Progenitor cell of endocrine pancreas (in vitro differentiated cells): ENCODE measurements at regions not wholly inside any gene's neighbourhood (a gene's known extent, or its start where the extent isn't known, plus 50 kb on each side); places are given as distances from the start of the nearest gene placed in this dataset.
A peak's percentile ranks its signal among the peaks of the same experiment; 100 is the strongest.

Experiments used
- DNase-seq: peaks from one replicate; pipeline ENCODE4 v3.0.0; 2021; ENCODE audit warnings: low spot score; ENCODE audit not compliant: unreplicated experiment
- H3K27ac Mint-ChIP-seq: 2 replicates; pipeline ENCODE4 v1.8.0; 2021; ENCODE audit warnings: mild to moderate bottlenecking, moderate library complexity, mixed read lengths
- H3K27me3 Mint-ChIP-seq: 2 replicates; pipeline ENCODE4 v1.8.0; 2021; ENCODE audit warnings: mixed read lengths
- H3K36me3 Mint-ChIP-seq: 2 replicates; pipeline ENCODE4 v1.8.0; 2022; ENCODE audit warnings: mixed read lengths; ENCODE audit not compliant: insufficient read depth
- H3K4me1 Mint-ChIP-seq: 2 replicates; pipeline ENCODE4 v1.8.0; 2021; ENCODE audit warnings: low read depth, mixed read lengths
- H3K4me3 Mint-ChIP-seq: 2 replicates; pipeline ENCODE4 v1.8.0; 2021; ENCODE audit warnings: low read depth, mild to moderate bottlenecking, moderate library complexity, mixed read lengths
- H3K9me3 Mint-ChIP-seq: 2 replicates; pipeline ENCODE4 v1.8.0; 2021; ENCODE audit warnings: low read depth, mixed read lengths
- TF ChIP-seq, protein P1 (sequence below): fragments of 200-600 bp; sonication (generic); IDR thresholded peaks from one replicate; pipeline ENCODE4 v1.5.0; 2021; ENCODE audit warnings: antibody characterized with exemption, mild to moderate bottlenecking; ENCODE audit not compliant: unreplicated experiment

DNA sequence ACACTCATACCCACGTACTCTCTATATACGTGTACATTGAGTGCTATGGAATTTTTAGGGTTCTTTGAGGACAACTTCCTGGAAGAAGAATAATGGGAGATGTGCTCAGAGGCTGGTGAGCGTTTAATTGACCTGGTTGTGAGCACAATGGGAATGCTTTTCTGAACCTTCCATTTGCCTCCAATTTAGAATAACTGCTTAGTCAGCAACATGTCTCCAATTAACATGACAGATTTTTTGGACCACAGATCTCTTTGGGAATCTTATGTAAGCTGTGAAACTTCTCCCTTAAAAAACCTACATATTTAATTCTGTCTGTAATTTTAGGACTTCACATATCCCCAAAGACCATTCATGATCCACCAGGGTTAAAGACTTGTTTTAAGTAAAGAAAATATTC, 166.7 kb upstream of the TNP1 start:
- Mint-ChIP-seq H3K27ac (no peak overlapping the region), H3K9me3 (peaks cover 5% of the 10 kb centered on the region), H3K36me3 (no peaks in the 10 kb centered on the region), H3K4me3 (no peak overlapping the region), H3K4me1 (no peaks in the 10 kb centered on the region), H3K27me3 (peaks cover 5% of the 10 kb centered on the region)
- DNase-seq, result no peak
- TF ChIP-seq, protein P1, sequence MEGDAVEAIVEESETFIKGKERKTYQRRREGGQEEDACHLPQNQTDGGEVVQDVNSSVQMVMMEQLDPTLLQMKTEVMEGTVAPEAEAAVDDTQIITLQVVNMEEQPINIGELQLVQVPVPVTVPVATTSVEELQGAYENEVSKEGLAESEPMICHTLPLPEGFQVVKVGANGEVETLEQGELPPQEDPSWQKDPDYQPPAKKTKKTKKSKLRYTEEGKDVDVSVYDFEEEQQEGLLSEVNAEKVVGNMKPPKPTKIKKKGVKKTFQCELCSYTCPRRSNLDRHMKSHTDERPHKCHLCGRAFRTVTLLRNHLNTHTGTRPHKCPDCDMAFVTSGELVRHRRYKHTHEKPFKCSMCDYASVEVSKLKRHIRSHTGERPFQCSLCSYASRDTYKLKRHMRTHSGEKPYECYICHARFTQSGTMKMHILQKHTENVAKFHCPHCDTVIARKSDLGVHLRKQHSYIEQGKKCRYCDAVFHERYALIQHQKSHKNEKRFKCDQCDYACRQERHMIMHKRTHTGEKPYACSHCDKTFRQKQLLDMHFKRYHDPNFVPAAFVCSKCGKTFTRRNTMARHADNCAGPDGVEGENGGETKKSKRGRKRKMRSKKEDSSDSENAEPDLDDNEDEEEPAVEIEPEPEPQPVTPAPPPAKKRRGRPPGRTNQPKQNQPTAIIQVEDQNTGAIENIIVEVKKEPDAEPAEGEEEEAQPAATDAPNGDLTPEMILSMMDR, result no peak

DNA sequence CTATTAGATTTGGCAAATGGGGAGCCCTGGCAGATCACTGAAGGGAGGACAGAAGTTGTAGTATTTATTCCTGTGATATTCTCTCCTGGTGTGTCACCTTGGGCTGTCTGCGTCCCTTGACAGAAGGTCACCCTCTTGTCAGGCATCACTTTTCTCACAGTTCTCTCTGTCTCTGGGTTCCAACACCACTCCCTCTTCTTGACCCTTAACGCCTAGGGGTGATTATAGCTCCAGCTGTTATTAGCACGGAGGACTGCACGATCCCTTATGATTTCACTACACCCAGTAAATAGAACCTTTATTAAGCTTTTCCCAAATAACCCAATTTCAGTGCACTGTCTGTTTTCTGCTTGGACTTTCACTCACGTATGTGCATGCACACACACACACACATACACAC, 166.3 kb upstream of the TNP1 start:
- Mint-ChIP-seq H3K4me1 (no peaks in the 10 kb centered on the region), H3K27me3 (peaks cover 5% of the 10 kb centered on the region), H3K4me3 (no peak overlapping the region), H3K9me3 (peaks cover 7% of the 10 kb centered on the region), H3K36me3 (no peaks in the 10 kb centered on the region), H3K27ac (no peak overlapping the region)
- TF ChIP-seq, protein P1, result no peak
- DNase-seq, result no peak

DNA sequence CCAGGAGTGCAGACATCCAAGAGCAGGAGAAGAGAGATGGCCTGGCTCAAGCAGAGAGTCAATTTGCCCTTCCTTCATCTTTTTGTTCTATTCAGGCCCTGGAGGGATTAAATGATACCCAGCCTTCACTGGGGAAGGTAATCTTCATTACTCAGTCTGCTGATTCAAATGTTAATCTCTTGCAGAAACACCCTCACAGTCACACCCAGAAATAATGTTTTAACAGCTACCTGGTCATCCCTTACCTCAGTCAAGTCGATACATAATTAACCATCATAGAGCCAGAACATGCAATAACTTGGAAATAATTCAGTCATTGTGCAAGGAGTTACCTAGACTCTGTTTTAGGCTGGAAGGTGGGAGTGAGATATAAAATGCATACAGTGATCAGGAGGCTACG, 163.7 kb upstream of the TNP1 start:
- H3K9me3 Mint-ChIP-seq, result peaks cover 11% of the 10 kb centered on the region
- no peaks in the 10 kb centered on the region for H3K27me3 Mint-ChIP-seq
- no peak overlapping the region for H3K4me3 Mint-ChIP-seq
- H3K27ac Mint-ChIP-seq, result no peak overlapping the region
- no peaks in the 10 kb centered on the region for H3K4me1 Mint-ChIP-seq
- H3K36me3 Mint-ChIP-seq, result no peaks in the 10 kb centered on the region
- DNase-seq, result no peak
- TF ChIP-seq, protein P1, result no peak

DNA sequence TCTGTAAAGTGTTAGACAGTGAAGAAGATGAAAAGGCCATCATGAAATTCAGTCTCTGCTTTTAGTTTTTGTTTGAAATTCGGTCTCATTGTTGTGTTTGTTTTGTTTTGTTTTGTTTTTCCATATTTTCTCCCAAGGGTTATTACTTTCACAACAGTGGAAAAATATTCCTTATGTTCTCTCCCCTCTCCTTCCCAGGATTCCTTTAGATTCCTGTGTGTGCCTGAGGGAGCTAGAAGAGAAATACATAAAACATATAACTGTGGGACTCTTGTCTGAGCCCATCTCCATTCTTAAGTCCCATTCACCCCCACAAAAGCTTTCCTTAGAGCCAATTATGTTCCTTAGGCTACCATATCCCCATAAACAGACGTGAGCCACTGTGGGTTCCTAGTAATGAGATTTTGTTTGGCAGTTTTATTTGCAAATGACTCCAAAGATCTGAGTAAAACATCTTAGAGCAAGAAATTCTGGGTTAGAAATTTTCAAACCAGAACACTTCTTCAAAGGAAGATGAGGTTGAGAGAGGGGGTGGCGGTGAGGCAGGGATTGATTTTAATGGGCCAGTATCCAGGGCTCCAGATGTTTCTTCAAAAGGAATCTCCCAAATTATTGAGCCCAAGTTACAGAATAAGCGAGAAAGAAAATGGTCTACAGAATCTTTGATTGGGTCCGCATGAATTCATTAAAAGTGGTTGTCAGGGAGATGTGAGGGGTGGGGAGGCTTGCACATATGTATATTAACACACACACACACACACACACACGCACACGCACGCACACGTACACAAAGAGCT, 157.8 kb upstream of the TNP1 start:
- Mint-ChIP-seq H3K27me3 (peaks cover 10% of the 10 kb centered on the region), H3K4me3 (no peak overlapping the region), H3K36me3 (no peaks in the 10 kb centered on the region), H3K27ac (peak overlapping the region; percentile 35), H3K4me1 (peaks cover 1% of the 10 kb centered on the region), H3K9me3 (peaks cover 8% of the 10 kb centered on the region)
- DNase-seq, result no peak
- TF ChIP-seq, protein P1, result no peak

DNA sequence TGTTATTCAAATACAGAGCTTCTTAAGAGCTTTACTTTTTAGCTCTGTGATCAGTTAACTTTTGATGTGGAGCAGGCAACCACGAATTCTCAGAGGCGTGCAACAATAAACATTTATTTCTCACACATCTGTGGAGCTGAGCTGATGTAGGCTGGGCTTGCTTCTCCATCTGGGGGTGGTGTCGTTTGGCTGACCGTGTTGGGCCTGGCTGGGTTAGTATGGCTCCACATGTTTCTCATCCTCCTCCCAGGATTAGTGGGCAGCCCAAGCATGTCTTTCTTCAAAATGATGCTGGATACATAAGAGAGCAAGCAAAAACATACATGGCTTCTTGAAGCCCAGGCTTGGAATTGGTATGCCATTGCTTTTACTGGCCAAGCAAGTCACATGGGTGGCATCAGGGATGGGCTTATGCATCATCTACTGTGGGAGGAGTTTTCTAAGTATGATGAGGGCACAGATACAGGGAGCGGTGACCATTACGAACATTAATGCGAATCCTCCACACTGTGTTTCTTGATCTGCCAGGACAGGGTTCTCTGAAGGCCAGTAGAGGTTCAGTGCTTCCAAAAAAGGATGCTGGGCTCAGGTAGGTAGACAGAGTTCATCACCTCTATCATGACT, 157.0 kb upstream of the TNP1 start:
- TF ChIP-seq, protein P1, result no peak
- no peak for DNase-seq
- H3K4me1 Mint-ChIP-seq, result peaks cover 1% of the 10 kb centered on the region

More for the DNA sequence above, 157.0 kb upstream of the TNP1 start:
- no peak overlapping the region for H3K27ac Mint-ChIP-seq
- peaks cover 11% of the 10 kb centered on the region for H3K27me3 Mint-ChIP-seq
- no peak overlapping the region for H3K4me3 Mint-ChIP-seq
- no peaks in the 10 kb centered on the region for H3K36me3 Mint-ChIP-seq
- H3K9me3 Mint-ChIP-seq, result peaks cover 8% of the 10 kb centered on the region
